ENCODE measurements at regions not wholly inside any gene's neighbourhood (a gene's known extent, or its start where the extent isn't known, plus 50 kb on each side); places are given as distances from the start of the nearest gene placed in this dataset.

DNA sequence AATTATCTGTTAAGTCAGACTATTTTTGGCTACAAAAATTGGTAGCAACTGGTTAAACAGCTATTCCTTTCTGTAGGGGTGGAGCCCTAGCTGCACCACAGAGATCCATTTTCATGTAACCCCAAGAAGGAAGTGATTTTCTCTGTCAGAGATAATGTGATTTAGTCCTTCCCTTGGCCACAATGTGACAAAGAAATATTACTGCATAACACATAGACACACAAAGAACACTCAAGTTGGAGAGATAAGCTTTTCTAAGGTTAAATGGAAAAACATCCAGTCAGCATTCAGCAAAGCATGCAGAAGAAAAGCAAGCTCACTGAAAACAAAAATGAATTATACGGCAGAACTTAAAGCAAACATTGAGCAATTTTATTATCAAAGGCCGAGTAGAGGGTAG lies 227.8 kb upstream of the CDH9 start:
- TF ChIP-seq, protein P1, sequence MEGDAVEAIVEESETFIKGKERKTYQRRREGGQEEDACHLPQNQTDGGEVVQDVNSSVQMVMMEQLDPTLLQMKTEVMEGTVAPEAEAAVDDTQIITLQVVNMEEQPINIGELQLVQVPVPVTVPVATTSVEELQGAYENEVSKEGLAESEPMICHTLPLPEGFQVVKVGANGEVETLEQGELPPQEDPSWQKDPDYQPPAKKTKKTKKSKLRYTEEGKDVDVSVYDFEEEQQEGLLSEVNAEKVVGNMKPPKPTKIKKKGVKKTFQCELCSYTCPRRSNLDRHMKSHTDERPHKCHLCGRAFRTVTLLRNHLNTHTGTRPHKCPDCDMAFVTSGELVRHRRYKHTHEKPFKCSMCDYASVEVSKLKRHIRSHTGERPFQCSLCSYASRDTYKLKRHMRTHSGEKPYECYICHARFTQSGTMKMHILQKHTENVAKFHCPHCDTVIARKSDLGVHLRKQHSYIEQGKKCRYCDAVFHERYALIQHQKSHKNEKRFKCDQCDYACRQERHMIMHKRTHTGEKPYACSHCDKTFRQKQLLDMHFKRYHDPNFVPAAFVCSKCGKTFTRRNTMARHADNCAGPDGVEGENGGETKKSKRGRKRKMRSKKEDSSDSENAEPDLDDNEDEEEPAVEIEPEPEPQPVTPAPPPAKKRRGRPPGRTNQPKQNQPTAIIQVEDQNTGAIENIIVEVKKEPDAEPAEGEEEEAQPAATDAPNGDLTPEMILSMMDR (IDR thresholded peaks at IDR 0.05; ENCODE audit: borderline replicate concordance, extremely low read depth, low read length, poor library complexity, severe bottlenecking) = no peak
- no peak for TF ChIP-seq EZH2 (IDR thresholded peaks at IDR 0.05; ENCODE audit: borderline replicate concordance, low read depth, low read length, severe bottlenecking)

Data from DND-41 (cell line).